ENCODE measurements at regions not wholly inside any gene's neighbourhood (a gene's known extent, or its start where the extent isn't known, plus 50 kb on each side); places are given as distances from the start of the nearest gene placed in this dataset.

DNA sequence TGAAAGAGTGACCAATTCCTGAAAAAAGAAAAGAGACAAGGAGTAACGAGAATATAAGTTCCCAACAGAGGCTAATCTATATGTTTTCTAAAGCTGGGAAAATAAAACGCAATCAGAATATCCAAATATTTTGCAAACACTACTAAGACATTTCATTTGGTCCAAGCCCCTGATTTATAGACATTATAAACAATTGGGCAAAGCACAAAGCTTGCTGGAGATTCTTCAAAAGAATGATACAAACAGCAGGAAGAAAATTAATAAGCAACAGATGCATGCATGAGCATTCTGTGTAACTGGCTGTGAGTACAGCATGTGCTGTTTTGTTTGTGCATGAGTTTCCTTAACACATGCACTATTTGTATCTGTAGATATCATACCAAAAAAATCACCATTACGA lies 552.9 kb downstream of the LTN1 start:
- 77 to 80% methylated on average over 3 of the region's 3 CpGs for WGBS, 2 donors
- Histone ChIP-seq H3K27me3 (no peaks in the 10 kb centered on the region), H3K36me3 (no peaks in the 10 kb centered on the region), H3K4me1 (peaks cover 0 to 3% (median 0%) of the 10 kb centered on the region in 3 donors), H3K27ac (peak overlapping the region in 1 of 4 donors; percentile 9), H3K4me3 (no peak overlapping the region), H3K9me3 (no peaks in the 10 kb centered on the region)
- DNase-seq, result no peak
- intact Hi-C loops (cut with DNase I), result no loop called here
- TF ChIP-seq, protein P1, sequence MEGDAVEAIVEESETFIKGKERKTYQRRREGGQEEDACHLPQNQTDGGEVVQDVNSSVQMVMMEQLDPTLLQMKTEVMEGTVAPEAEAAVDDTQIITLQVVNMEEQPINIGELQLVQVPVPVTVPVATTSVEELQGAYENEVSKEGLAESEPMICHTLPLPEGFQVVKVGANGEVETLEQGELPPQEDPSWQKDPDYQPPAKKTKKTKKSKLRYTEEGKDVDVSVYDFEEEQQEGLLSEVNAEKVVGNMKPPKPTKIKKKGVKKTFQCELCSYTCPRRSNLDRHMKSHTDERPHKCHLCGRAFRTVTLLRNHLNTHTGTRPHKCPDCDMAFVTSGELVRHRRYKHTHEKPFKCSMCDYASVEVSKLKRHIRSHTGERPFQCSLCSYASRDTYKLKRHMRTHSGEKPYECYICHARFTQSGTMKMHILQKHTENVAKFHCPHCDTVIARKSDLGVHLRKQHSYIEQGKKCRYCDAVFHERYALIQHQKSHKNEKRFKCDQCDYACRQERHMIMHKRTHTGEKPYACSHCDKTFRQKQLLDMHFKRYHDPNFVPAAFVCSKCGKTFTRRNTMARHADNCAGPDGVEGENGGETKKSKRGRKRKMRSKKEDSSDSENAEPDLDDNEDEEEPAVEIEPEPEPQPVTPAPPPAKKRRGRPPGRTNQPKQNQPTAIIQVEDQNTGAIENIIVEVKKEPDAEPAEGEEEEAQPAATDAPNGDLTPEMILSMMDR (IDR thresholded peaks at IDR 0.05), result no peak
- TF ChIP-seq POLR2A (IDR thresholded peaks at IDR 0.05), result no peak

DNA sequence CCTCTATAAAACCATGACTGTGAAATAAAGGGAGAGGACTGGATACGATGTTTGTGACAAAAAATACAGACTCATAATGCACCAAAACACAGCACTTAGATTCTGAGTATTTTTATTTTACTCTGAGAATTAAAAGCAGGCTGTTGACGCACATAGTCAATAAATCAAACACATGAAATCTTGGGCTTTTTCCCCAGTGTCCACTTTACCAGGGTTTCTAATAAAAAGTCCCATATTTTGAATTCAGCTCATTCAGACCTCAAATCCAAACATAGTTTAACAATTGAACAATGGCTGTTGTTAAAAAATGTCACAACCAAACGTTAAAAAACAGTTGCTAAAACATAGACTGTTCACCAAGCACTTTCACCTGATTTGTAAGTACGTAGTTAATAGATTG lies 553.4 kb downstream of the LTN1 start:
- no peak overlapping the region for H3K4me3 ChIP-seq
- 61 to 65% methylated on average over 4 of the region's 4 CpGs for WGBS, 2 donors
- intact Hi-C loops (cut with DNase I), result no loop called here
- H3K27me3 ChIP-seq, result no peaks in the 10 kb centered on the region
- peak overlapping the region in 1 of 4 donors; percentile 9 for H3K27ac ChIP-seq
- DNase-seq, result no peak
- H3K36me3 ChIP-seq, result no peaks in the 10 kb centered on the region
- no peaks in the 10 kb centered on the region for H3K9me3 ChIP-seq
- no peak for TF ChIP-seq POLR2A (IDR thresholded peaks at IDR 0.05)
- TF ChIP-seq, protein P1 (IDR thresholded peaks at IDR 0.05), result no peak
- H3K4me1 ChIP-seq, result peaks cover 0 to 3% (median 0%) of the 10 kb centered on the region in 3 donors

DNA sequence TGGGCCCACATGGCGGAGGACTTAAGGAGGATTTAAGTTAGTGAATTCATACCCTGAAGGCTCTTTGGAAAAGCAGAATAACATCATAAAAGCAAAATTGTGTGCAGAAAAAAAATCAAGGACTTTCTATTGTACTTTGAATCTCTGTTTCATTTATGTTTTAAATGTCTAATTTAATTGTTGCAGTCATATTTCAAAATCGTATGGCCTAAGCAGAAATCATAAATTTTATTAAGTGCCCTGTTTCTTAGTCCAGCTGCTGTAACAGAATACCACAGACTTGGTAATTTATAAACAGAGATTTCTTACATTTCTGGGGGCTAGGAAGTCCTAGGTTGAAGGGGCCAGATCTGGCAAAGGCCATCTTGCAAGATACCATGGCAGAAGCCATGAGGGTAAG lies 555.6 kb downstream of the LTN1 start:
- Histone ChIP-seq H3K36me3 (no peaks in the 10 kb centered on the region), H3K27ac (no peak overlapping the region), H3K4me3 (no peak overlapping the region), H3K27me3 (no peaks in the 10 kb centered on the region), H3K9me3 (no peaks in the 10 kb centered on the region), H3K4me1 (peaks cover 0 to 3% (median 0%) of the 10 kb centered on the region in 3 donors)
- TF ChIP-seq POLR2A (IDR thresholded peaks at IDR 0.05), result no peak
- TF ChIP-seq, protein P1 (IDR thresholded peaks at IDR 0.05), result no peak
- no peak for DNase-seq
- WGBS, 2 donors, result 61 to 64% methylated on average over 2 of the region's 2 CpGs
- intact Hi-C loops (cut with DNase I), result no loop called here

DNA sequence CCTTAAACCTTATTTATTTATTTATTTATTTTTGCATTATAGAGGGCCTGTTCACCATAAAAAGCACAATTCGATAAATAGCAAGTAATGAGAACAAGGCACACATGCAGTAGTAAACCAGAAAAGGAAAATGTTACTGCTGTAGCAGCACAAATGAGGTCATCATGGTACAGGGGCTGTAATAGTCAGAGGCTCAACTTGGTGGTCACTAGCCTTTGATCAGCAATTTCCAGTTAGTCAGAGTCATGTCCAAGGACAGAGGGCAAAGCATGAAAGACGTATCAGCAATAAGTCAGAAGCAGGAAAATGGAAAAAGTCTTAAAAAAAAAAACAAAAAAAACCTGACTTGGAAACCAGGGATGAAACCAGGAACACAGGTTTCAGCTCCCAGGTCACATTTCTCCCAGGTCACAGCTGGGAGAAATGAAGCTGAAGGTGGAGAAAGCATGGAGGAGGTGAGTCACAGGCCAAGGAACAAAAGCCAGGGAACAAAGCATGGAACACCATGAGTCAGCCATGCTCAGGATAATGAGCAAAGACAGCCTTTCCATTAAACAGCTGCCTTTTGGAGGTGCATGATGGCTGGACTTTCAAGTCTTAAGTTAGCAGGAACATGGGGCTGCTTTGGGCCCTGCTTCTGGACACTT lies 556.3 kb downstream of the LTN1 start:
- WGBS, 2 donors, result 74% methylated on average over 2 of the region's 2 CpGs
- intact Hi-C loops (cut with DNase I), result no loop called here

DNA sequence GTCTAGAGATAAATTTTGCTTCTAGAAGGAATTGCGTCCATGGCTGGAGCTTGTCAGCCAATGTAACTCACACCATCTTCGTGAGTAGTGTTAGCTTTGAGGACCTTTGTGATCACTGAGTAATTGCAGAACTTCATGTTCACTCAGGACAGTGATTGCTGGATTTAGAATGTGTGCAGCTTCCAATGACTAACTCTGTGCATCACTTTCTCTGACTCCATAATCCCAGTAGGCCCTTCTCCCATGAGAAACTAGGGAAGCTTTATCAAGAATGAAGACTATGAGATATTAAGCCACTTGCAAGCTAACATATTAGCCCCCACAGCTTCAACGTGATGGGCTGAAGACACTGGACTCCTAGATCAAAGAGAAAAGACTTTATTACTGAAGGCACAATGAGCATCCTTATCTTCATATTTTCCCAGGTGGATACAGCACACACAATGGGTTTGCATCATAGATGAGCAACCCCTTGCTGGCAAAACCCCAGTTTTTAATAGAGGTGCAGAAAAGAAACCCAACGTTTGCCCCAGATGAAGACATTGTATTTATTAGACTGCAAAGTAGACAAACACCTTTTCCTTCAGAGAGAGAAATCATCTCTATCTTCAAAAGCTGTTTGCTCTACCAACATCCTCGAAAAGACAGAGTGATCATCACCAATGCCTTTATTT lies 561.0 kb downstream of the LTN1 start:
- DNase-seq, result no peak
- H3K9me3 ChIP-seq, result no peaks in the 10 kb centered on the region
- intact Hi-C loops (cut with DNase I), result no loop called here
- H3K4me3 ChIP-seq, result no peak overlapping the region
- WGBS, 2 donors, result 70 to 79% methylated on average over 5 of the region's 5 CpGs
- H3K27ac ChIP-seq, result no peak overlapping the region
- TF ChIP-seq POLR2A (IDR thresholded peaks at IDR 0.05), result no peak
- TF ChIP-seq, protein P1 (IDR thresholded peaks at IDR 0.05), result no peak
- peaks cover 0 to 3% (median 0%) of the 10 kb centered on the region in 3 donors for H3K4me1 ChIP-seq
- H3K36me3 ChIP-seq, result no peaks in the 10 kb centered on the region
- no peaks in the 10 kb centered on the region for H3K27me3 ChIP-seq

More for the DNA sequence above, 556.3 kb downstream of the LTN1 start:
- no peak for DNase-seq
- no peak overlapping the region for H3K4me3 ChIP-seq
- no peak overlapping the region for H3K27ac ChIP-seq
- no peaks in the 10 kb centered on the region for H3K27me3 ChIP-seq
- H3K4me1 ChIP-seq, result peaks cover 0 to 3% (median 0%) of the 10 kb centered on the region in 3 donors
- no peak for TF ChIP-seq POLR2A (IDR thresholded peaks at IDR 0.05)
- TF ChIP-seq, protein P1 (IDR thresholded peaks at IDR 0.05), result no peak
- H3K9me3 ChIP-seq, result no peaks in the 10 kb centered on the region
- H3K36me3 ChIP-seq, result no peaks in the 10 kb centered on the region
